NT2/D1 (cell line): ENCODE measurements at regions not wholly inside any gene's neighbourhood (a gene's known extent, or its start where the extent isn't known, plus 50 kb on each side); places are given as distances from the start of the nearest gene placed in this dataset.
A peak's percentile ranks its signal among the peaks of the same experiment; 100 is the strongest.
"Not testable (repeated sequence)": the region's sequence is repeated elsewhere in the genome, so short reads cannot be mapped to it uniquely, and the experiment has no call there.

Experiments used
- DNase-seq: peaks from one replicate; pipeline ENCODE4 v3.0.0-alpha.2; 2011; ENCODE audit warnings: low read depth, low spot score
- H3K27me3 ChIP-seq: 2 replicates; pipeline ENCODE4 v1.6.0; 2011; ENCODE audit warnings: mild to moderate bottlenecking; ENCODE audit not compliant: insufficient read length, insufficient read depth
- H3K36me3 ChIP-seq: 2 replicates; pipeline ENCODE4 v1.6.1; 2011; ENCODE audit warnings: mild to moderate bottlenecking, low read length, mixed read lengths; ENCODE audit not compliant: insufficient read depth, insufficient read length
- H3K4me1 ChIP-seq: 2 replicates; pipeline ENCODE4 v1.5.1; 2011; ENCODE audit not compliant: insufficient read depth, insufficient read length
- H3K4me3 ChIP-seq: 2 replicates; pipeline ENCODE4 v1.5.1; 2011; ENCODE audit warnings: low read depth; ENCODE audit not compliant: insufficient read length
- H3K9ac ChIP-seq: 2 replicates; pipeline ENCODE4 v1.6.0; 2011; ENCODE audit warnings: low read depth; ENCODE audit not compliant: insufficient read length
- H3K9me3 ChIP-seq: 2 replicates; pipeline ENCODE4 v1.5.1; 2011; ENCODE audit warnings: mild to moderate bottlenecking, low read length; ENCODE audit not compliant: insufficient read depth
- SUZ12 ChIP-seq: IDR thresholded peaks from 2 replicates; pipeline ENCODE4 v1.6.1; 2011; ENCODE audit not compliant: insufficient read length, insufficient read depth; ENCODE audit errors: extremely low read depth
- YY1 ChIP-seq: IDR thresholded peaks from 2 replicates; pipeline ENCODE4 v1.6.1; 2011; ENCODE audit not compliant: insufficient read length, insufficient read depth
- ZNF274 ChIP-seq: IDR thresholded peaks from 2 replicates; pipeline ENCODE4 v1.6.1; 2011; ENCODE audit warnings: mild to moderate bottlenecking, low read depth, low read length

GRCh38 chrX:149420566-149420965 is 84.5 kb downstream of the IDS start:
- H3K4me1 ChIP-seq, H3K9ac ChIP-seq, DNase-seq, H3K4me3 ChIP-seq, H3K27me3 ChIP-seq, H3K9me3 ChIP-seq, H3K36me3 ChIP-seq: not testable (repeated sequence)

- no peaks in the 10 kb centered on the region for H3K4me1 ChIP-seq
- H3K4me3 ChIP-seq = no peak overlapping the region
- 0 out of 2 replicates have a peak, but pooled peaks cover 6% of the 10 kb centered on the region for H3K9me3 ChIP-seq
- DNase-seq = peak; percentile 27
- TF ChIP-seq ZNF274 = no peak
- no peak for TF ChIP-seq YY1
- TF ChIP-seq SUZ12 = no peak
- no peak overlapping the region for H3K9ac ChIP-seq
- H3K27me3 ChIP-seq = no peaks in the 10 kb centered on the region
- H3K36me3 ChIP-seq = no peaks in the 10 kb centered on the region
Measured at GRCh38 chrX:149398027-149398426, 107.1 kb downstream of the IDS start.

- TF ChIP-seq SUZ12 (no peak), YY1 (no peak), ZNF274 (no peak)
- Histone ChIP-seq H3K9me3 (0 out of 2 replicates have a peak, but pooled peaks cover 6% of the 10 kb centered on the region), H3K4me3 (no peak overlapping the region), H3K27me3 (no peaks in the 10 kb centered on the region), H3K9ac (no peak overlapping the region), H3K36me3 (no peaks in the 10 kb centered on the region), H3K4me1 (no peaks in the 10 kb centered on the region)
- no peak for DNase-seq
Measured at GRCh38 chrX:149392921-149393320, 112.2 kb downstream of the IDS start.

- Histone ChIP-seq H3K9ac (no peak overlapping the region), H3K36me3 (no peaks in the 10 kb centered on the region), H3K4me1 (no peaks in the 10 kb centered on the region), H3K9me3 (no peaks in the 10 kb centered on the region), H3K4me3 (no peak overlapping the region), H3K27me3 (no peaks in the 10 kb centered on the region)
- DNase-seq = no peak
- no peak for TF ChIP-seq ZNF274
- no peak for TF ChIP-seq YY1
- TF ChIP-seq SUZ12 = no peak
Measured at GRCh38 chrX:149383852-149384251, 121.3 kb downstream of the IDS start.

- no peak for DNase-seq
- no peak for TF ChIP-seq ZNF274
- no peak for TF ChIP-seq SUZ12
- no peak for TF ChIP-seq YY1
- no peaks in the 10 kb centered on the region for H3K27me3 ChIP-seq
Measured at GRCh38 chrX:149374751-149375150, 130.4 kb downstream of the IDS start.

GRCh38 chrX:149372866-149373265 is 132.2 kb downstream of the IDS start:
- DNase-seq = no peak
- no peaks in the 10 kb centered on the region for H3K27me3 ChIP-seq
- no peak overlapping the region for H3K9ac ChIP-seq
- no peaks in the 10 kb centered on the region for H3K4me1 ChIP-seq
- H3K9me3 ChIP-seq = no peaks in the 10 kb centered on the region
- no peak overlapping the region for H3K4me3 ChIP-seq
- TF ChIP-seq ZNF274 (no peak), SUZ12 (no peak), YY1 (no peak)
- H3K36me3 ChIP-seq = no peaks in the 10 kb centered on the region

More at GRCh38 chrX:149374751-149375150, 130.4 kb downstream of the IDS start:
- H3K4me1 ChIP-seq = no peaks in the 10 kb centered on the region
- H3K36me3 ChIP-seq = no peaks in the 10 kb centered on the region
- no peak overlapping the region for H3K4me3 ChIP-seq
- H3K9me3 ChIP-seq = no peaks in the 10 kb centered on the region
- H3K9ac ChIP-seq = no peak overlapping the region

GRCh38 chrX:149371986-149372385 is 133.1 kb downstream of the IDS start:
- no peaks in the 10 kb centered on the region for H3K36me3 ChIP-seq
- no peak overlapping the region for H3K9ac ChIP-seq
- TF ChIP-seq YY1 (no peak), SUZ12 (no peak), ZNF274 (no peak)
- no peak overlapping the region for H3K4me3 ChIP-seq
- no peaks in the 10 kb centered on the region for H3K9me3 ChIP-seq
- no peaks in the 10 kb centered on the region for H3K4me1 ChIP-seq
- DNase-seq = no peak
- H3K27me3 ChIP-seq = no peaks in the 10 kb centered on the region

- Histone ChIP-seq H3K9me3 (no peaks in the 10 kb centered on the region), H3K4me3 (no peak overlapping the region), H3K36me3 (no peaks in the 10 kb centered on the region), H3K9ac (no peak overlapping the region), H3K4me1 (no peaks in the 10 kb centered on the region), H3K27me3 (no peaks in the 10 kb centered on the region)
- TF ChIP-seq YY1 = no peak
- no peak for TF ChIP-seq ZNF274
- no peak for TF ChIP-seq SUZ12
- DNase-seq = no peak
Measured at GRCh38 chrX:149370097-149370496, 135.0 kb downstream of the IDS start.
